ENCODE measurements at regions not wholly inside any gene's neighbourhood (a gene's known extent, or its start where the extent isn't known, plus 50 kb on each side); places are given as distances from the start of the nearest gene placed in this dataset.

DNA sequence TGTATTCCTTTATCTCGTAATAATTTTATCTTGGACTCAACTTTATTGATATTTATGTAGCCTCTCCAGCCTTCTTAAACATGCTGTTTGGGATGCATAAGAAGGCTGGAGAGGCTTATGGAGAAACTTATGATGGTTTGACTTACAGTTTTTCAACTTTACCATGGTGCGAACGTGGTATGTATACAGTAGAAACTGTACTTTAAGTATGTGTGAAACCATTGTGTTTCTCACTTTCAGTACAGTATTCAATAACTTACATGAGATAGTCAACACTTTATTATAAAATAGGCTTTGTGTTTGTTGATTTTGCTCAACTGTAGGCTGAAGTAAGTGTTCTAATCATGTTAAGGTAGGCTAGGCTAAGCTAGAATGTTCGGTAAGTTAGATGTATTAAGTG is 206.8 kb downstream of the SEC14L1 start:
- TF ChIP-seq POLR2AphosphoS5 (IDR thresholded peaks at IDR 0.05; ENCODE audit: low read depth, low read length) = no peak
- no peak for TF ChIP-seq TAF1 (IDR thresholded peaks at IDR 0.05; ENCODE audit: borderline replicate concordance, insufficient read depth, low read length)

Data from PFSK-1 (cell line).